AG09319 (cell line): ENCODE measurements at regions not wholly inside any gene's neighbourhood (a gene's known extent, or its start where the extent isn't known, plus 50 kb on each side); places are given as distances from the start of the nearest gene placed in this dataset.

Experiments
- DNase-seq: peaks from one replicate; pipeline ENCODE4 v3.0.0-alpha.2; 2010; ENCODE audit warnings: low read depth; ENCODE audit errors: extremely low read depth
- TF ChIP-seq, protein P1 (sequence below): IDR thresholded peaks from 2 replicates; pipeline ENCODE4 v1.5.1; 2011; ENCODE audit warnings: low read depth, mild to moderate bottlenecking, inconsistent platforms, low read length, moderate library complexity

DNA sequence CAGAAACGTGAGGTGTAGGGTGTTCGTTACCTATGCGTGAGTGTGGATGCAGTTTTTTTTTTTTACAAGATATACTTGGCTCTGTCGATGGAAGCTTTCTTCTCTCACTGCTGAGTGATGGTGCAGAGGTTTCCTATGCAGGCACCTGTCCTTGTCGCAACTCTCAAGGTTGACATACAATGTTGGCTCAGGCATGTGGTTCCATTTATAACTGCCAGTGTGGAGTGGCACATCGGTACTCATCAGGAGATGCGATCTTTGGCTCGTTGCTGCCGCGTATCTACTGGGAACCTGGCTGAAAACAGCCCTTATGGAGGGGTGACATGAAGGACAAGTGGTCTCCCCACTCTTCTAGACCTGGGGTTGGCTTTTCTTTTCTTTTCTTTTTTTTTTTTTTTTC, 109.0 kb downstream of the ZNF664 start:
- DNase-seq = no peak
- TF ChIP-seq, protein P1, sequence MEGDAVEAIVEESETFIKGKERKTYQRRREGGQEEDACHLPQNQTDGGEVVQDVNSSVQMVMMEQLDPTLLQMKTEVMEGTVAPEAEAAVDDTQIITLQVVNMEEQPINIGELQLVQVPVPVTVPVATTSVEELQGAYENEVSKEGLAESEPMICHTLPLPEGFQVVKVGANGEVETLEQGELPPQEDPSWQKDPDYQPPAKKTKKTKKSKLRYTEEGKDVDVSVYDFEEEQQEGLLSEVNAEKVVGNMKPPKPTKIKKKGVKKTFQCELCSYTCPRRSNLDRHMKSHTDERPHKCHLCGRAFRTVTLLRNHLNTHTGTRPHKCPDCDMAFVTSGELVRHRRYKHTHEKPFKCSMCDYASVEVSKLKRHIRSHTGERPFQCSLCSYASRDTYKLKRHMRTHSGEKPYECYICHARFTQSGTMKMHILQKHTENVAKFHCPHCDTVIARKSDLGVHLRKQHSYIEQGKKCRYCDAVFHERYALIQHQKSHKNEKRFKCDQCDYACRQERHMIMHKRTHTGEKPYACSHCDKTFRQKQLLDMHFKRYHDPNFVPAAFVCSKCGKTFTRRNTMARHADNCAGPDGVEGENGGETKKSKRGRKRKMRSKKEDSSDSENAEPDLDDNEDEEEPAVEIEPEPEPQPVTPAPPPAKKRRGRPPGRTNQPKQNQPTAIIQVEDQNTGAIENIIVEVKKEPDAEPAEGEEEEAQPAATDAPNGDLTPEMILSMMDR = no peak

DNA sequence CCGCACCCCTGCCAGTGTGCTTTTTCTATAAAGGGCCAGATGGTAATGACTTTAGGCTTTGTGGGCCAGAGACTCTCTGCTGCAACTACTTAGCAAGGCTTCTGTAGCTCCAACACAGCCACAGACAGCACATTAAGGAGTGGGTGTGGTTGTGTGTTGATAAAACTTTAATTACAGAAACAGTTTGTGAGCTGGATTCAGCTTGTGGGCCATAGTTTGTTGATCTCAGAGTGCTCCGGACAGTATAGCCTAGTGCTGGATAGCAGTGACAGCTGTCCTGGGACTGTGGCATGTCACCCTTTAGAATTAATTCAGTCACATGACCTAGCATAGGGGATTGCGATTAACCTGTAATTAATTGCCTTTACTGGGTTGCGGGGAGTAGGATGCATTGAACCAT, 109.7 kb downstream of the ZNF664 start:
- TF ChIP-seq, protein P1 = no peak
- no peak for DNase-seq

DNA sequence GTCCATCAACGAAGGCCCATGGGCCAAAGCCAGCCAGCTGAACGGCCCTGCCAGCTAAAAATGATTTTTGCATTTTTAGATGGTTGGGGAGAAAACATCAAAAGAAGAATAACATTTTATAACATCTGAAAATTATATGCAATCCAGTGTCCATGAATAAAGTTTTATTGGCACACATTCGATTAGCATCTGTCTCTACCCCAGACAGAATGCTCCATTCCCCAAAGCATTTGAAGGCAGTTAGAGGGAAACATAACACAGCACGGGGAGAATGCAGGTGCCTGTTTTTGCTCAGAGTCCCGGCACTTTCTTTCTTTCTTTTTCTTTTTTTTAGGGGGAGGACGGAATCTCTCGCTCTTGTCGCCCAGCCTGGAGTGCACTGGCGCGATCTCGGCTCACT, 110.7 kb downstream of the ZNF664 start:
- TF ChIP-seq, protein P1 = no peak
- no peak for DNase-seq

DNA sequence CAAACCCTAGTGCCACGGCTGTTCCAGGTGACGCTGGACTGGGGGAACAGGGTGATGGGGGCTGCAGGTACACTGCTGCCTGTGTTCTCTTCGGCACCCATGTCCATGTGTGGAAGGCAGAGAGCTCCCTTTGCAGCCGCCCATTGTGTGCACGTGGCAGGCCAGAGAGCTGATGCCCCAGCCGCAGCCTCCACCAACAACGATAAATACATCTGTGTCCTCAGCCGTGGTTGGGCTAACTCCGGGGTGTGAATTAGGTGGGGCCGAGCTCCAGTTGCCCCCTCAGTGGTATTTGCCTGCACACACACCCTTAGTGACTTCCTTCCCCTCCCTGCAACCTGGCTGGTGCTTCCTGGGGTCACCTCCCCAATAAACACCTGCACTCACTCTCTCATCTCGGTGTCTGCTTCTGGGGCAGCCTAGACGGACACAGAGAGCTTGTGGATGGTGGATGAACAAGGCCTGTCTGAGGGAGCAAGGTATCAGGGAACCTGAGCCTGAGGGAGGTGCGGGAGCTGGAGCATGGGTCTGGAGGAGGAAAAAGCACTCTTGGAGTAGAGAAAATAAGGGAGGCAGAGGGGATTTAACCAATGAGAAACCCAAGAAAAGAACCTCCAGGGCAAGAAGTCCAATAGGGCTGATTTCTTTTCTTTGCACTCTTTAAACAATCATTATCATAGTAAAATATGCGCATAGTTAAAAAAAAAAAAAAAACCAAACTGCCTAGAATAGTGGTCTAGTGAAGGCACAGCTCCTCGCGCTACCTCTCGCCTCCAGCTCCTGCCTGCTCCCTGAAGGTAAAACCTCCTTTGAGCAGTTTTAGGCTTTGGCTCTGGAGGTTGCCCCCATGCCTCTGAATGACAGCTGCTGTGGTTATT, 112.6 kb downstream of the ZNF664 start:
- no peak for DNase-seq
- TF ChIP-seq, protein P1 = no peak

DNA sequence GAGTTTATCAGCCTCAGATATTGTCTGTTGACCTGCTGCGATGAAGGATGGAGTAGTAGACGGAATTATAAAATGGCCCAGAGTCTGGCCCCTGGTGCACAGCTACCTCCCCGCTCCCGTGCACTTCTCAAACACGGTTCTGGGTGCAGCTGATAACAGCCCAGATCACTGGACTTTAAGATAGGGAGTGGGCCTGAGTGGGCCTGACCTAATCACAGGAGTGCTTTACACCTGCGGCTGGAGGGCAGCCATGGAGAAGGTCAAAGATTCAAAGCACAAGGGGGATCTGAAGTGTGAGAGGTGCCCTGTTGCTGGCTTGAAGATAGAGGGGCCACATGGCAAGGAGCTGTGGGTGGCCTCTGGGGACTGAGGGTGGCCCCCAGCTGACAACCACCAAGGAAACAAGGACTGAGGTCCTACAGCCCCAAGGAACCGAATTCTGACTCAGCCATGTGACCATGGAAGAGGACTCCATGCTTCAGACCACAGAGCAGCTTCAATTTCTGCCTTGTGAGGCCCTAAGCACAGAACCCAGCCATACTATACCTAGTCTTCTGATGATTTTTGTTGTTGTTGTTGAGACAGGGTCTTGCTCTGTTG, 113.4 kb downstream of the ZNF664 start:
- DNase-seq = no peak
- TF ChIP-seq, protein P1 = no peak

DNA sequence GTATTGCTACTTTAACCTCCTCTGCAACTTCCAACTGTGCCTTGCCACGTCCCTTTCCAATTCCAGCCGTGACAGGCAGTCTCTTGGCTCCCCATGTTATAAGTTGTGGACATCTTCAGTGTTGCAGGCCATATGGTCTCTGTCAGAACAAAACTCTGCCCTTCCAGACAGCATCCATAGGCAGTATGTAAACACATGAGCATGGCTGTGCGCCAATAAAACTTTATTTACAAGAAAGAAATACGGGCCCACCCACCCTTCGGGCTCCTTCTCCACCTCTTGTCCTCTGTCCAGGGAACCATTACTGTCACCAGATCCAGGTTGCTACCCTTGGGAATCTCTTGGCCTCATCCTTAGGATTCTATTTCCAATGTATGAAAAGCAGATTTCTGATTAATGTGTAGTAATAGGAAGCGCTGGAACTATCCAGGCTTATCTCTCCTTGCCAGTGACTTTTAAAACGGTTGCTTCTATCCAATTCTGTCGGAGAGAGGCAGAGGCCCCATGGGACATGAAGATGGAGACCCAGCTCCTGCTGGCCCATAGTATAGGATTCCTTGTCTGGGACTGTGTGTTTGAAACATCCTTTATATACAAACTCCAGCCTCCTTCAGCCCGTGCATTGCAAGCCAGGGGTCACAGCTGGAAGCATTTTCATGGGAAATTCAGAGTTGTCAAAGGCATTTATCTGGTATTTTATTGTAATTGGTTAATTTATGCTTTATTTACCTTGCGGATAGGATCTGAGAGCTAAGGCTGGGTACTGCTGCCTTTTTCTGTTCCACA, 114.4 kb downstream of the ZNF664 start:
- TF ChIP-seq, protein P1 = no peak
- DNase-seq = no peak
